Germinal center (tissue), 1 donor: ENCODE measurements at regions not wholly inside any gene's neighbourhood (a gene's known extent, or its start where the extent isn't known, plus 50 kb on each side); places are given as distances from the start of the nearest gene placed in this dataset.
"Not testable (repeated sequence)": the region's sequence is repeated elsewhere in the genome, so short reads cannot be mapped to it uniquely, and the experiment has no call there.

ENCODE experiments used
- DNase-seq: peaks from one replicate; pipeline ENCODE4 v3.0.0; 2012; ENCODE audit warnings: mixed read lengths, low spot score

- no peak for DNase-seq
Measured at GRCh38 chr9:82911996-82912395, 150.9 kb downstream of the RASEF start.

- DNase-seq = no peak
Measured at GRCh38 chr9:82912645-82913044, 150.3 kb downstream of the RASEF start.

- DNase-seq = not testable (repeated sequence)
Measured at GRCh38 chr9:82916238-82916637, 146.7 kb downstream of the RASEF start.

GRCh38 chr9:82920154-82920553 is 142.8 kb downstream of the RASEF start:
- no peak for DNase-seq

GRCh38 chr9:82922686-82923085 is 140.3 kb downstream of the RASEF start:
- no peak for DNase-seq

- DNase-seq = no peak
Measured at GRCh38 chr9:82923092-82923911, 139.6 kb downstream of the RASEF start.

GRCh38 chr9:82923912-82924605 is 138.9 kb downstream of the RASEF start:
- no peak for DNase-seq
